ENCODE measurements at regions not wholly inside any gene's neighbourhood (a gene's known extent, or its start where the extent isn't known, plus 50 kb on each side); places are given as distances from the start of the nearest gene placed in this dataset.

DNA sequence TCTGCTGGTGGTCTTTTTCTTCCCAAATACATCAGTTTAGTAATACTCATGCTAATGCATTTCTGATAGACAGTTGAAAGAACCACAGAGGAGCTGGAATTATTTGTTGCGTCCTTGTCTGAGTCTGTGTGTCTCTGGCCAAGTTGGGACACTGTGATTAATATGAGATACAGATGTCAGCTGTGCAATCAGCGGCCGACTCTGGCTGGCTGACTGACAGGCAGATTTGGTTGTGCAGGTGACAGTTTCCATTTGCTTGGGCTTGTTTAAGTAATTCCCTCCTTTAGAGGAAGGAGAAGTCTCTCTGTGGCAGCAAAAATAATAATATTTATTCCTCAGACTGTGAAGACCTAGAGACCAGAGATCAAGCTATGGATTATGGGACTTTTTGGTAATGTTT is 176.2 kb upstream of the CHRM2 start:
- TF ChIP-seq, protein P1, sequence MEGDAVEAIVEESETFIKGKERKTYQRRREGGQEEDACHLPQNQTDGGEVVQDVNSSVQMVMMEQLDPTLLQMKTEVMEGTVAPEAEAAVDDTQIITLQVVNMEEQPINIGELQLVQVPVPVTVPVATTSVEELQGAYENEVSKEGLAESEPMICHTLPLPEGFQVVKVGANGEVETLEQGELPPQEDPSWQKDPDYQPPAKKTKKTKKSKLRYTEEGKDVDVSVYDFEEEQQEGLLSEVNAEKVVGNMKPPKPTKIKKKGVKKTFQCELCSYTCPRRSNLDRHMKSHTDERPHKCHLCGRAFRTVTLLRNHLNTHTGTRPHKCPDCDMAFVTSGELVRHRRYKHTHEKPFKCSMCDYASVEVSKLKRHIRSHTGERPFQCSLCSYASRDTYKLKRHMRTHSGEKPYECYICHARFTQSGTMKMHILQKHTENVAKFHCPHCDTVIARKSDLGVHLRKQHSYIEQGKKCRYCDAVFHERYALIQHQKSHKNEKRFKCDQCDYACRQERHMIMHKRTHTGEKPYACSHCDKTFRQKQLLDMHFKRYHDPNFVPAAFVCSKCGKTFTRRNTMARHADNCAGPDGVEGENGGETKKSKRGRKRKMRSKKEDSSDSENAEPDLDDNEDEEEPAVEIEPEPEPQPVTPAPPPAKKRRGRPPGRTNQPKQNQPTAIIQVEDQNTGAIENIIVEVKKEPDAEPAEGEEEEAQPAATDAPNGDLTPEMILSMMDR (IDR thresholded peaks at IDR 0.05; ENCODE audit: insufficient read depth, low read length, poor library complexity, severe bottlenecking), result no peak
- no peak for TF ChIP-seq EZH2phosphoT487 (conservative IDR thresholded peaks at IDR 0.05; ENCODE audit: low read length)
